GM12872 (cell line): ENCODE measurements at regions not wholly inside any gene's neighbourhood (a gene's known extent, or its start where the extent isn't known, plus 50 kb on each side); places are given as distances from the start of the nearest gene placed in this dataset.

Experiments
- TF ChIP-seq, protein P1 (sequence below): IDR thresholded peaks from 3 replicates; pipeline ENCODE4 v1.5.1; 2011; ENCODE audit warnings: low read depth, mild to moderate bottlenecking, low read length, moderate library complexity; ENCODE audit not compliant: insufficient read depth

DNA sequence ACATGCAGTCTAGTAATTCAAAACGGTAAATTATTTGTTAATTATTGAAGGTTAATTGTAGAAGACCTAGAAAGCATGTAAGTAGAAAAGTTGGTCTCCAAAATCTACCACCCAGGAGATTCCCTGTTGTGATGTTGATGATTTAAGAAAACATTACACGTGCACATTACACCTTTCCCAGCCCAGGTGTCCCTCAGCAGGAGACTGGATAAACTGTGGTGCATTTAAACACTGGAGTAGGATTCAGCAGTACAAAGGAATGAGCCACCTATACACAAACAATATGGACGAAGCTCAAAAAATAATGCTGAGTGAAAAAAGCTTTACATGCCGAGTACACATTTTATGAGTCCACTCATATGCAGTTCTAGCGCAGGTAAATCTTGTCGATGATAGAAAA is 109.0 kb upstream of the STARD3NL start:
- TF ChIP-seq, protein P1, sequence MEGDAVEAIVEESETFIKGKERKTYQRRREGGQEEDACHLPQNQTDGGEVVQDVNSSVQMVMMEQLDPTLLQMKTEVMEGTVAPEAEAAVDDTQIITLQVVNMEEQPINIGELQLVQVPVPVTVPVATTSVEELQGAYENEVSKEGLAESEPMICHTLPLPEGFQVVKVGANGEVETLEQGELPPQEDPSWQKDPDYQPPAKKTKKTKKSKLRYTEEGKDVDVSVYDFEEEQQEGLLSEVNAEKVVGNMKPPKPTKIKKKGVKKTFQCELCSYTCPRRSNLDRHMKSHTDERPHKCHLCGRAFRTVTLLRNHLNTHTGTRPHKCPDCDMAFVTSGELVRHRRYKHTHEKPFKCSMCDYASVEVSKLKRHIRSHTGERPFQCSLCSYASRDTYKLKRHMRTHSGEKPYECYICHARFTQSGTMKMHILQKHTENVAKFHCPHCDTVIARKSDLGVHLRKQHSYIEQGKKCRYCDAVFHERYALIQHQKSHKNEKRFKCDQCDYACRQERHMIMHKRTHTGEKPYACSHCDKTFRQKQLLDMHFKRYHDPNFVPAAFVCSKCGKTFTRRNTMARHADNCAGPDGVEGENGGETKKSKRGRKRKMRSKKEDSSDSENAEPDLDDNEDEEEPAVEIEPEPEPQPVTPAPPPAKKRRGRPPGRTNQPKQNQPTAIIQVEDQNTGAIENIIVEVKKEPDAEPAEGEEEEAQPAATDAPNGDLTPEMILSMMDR: no peak

DNA sequence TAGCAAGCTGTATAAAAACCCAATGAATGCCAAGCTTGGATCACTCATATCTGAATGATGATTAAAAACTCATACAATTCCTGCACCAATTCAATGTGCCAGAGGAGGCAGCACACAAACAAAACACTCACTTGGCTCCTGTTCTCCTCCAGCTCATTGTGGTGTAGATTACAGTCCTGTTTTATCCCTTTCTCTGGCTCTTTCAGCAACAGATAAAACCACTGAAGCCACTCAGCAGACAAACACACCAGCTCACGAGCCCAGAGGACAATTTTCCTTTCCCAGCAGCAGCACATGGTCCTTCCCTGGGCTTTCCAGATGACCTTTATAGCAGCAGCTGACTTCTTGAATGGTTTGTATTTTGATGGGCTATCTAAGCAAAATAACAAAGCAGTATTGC is 107.3 kb upstream of the STARD3NL start:
- TF ChIP-seq, protein P1: peak; percentile 14; the same call in 1 of the 3 replicates

DNA sequence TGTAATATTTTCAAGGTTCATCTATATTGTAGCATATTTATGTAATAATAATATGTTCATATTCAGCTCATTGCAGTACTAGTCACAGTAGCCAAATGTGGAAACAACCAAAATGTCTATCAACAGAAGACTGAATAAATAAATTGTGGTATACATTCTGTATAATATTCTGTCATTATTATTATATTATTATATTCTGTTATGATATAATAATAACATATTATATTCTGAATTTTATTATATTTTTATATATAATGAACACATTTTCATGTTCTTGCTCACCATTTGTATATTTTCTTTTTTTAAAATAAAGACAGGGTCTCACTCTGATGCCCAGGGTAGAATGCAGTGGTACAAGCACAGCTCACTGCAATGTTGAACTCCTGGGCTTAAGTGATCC is 91.2 kb upstream of the STARD3NL start:
- TF ChIP-seq, protein P1: no peak

DNA sequence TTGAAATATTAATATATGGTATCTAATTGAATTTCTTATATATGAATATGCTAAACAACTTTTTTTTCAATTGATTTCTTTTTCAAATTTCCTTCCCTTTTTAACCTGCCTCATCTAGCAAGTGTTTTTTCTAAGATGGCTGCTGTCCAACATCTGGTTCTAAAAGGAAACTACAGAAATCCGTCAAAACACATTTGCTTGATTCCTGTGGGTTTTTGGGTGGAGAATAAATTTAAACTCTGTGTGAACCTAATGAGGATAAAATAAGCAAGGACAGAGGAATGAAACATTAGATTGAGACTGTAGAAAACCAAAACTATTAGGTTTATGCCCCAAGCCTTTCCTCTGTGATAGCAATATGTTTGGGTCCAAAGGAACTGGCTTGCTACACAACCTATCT is 75.5 kb upstream of the STARD3NL start:
- TF ChIP-seq, protein P1: no peak

DNA sequence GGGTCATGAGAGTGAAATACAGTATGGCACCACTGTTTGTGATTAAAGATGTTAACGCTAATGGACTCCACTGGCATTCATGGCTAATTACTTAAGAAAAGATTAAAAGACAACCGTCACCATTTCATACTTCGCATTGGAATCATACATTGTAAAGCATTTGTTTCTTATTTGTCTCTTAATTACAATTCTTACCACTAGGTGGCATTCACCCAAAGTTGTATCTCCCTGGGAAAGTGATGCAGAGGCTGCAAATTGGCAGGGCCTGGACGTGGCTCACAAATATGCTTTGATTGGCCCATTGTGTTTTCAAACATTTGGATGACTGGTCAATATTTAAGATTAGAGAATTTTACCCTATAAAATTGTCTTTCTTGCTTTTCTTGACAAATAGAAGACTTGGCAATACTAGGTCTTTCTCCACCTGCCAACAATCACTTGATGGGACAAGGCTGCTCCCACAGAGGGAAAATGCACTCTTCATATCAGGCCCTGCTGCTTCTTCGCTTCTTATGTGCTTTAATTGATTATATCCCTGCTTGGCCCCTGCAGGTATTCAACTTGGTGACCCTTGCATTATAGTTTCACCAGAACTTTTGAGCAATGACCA is 72.1 kb upstream of the STARD3NL start:
- TF ChIP-seq, protein P1: peak; percentile 66; the same call in 2 of the 3 replicates

DNA sequence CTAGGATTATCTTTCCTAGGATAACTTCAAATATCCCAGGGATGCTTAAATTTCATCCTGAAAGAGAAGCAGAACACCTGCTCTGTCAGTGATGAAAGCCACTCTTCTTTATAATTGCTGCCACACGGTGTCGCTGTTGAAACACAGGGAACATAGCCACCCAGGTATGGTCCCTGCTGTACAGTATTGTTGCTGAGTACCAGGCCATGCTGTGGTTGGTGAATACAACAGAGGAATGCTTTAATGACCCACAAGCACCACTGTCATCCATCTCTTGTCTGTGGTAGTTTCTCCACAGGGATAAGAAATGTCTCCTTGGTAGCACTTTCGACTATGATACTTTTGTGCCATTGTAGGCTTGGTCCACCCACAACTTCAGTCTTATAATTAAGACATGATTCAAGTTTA is 70.6 kb upstream of the STARD3NL start:
- TF ChIP-seq, protein P1: peak; percentile 76

DNA sequence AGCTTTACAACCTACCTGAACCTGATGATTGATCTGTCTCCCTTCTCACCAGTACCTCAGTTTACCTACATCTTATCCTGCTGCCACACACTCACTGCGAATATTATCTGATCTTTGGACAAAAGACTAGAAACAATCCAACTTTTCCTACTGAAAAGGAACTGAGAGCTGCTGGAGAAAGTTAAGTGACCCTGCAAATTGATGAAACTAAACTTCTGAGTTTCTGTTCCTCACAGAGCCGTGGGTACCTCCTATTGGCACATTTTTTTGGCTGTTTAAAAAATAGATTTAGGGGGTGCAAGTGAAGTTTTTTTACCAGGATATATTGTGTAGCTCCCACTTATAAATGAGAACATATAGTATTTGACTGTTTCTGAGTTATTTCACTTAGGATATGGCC is 66.0 kb upstream of the STARD3NL start:
- TF ChIP-seq, protein P1: no peak
